Transverse colon (tissue), 4 donors: ENCODE measurements at regions not wholly inside any gene's neighbourhood (a gene's known extent, or its start where the extent isn't known, plus 50 kb on each side); places are given as distances from the start of the nearest gene placed in this dataset.

Experiments
- DNase-seq: peaks from one replicate; pipeline ENCODE4 v3.0.0-alpha.2; 2019
- H3K27ac ChIP-seq, 4 donors: fragments of 200-600 bp; sonication (generic); 2 replicates each; pipeline ENCODE4 v1.5.1; 2016 to 2018; ENCODE audit warnings: inconsistent platforms in 4 of 4
- H3K27me3 ChIP-seq: fragments of 200-600 bp; sonication (generic); 2 replicates; pipeline ENCODE4 v1.5.1; 2017; ENCODE audit warnings: inconsistent platforms
- H3K36me3 ChIP-seq, 4 donors: fragments of 200-600 bp; sonication (generic); 2 replicates each; pipeline ENCODE4 v1.5.1; 2017 to 2019; ENCODE audit warnings: inconsistent platforms in 4 of 4
- H3K4me1 ChIP-seq, 4 donors: fragments of 200-600 bp; sonication (generic); 2 replicates each; pipeline ENCODE4 v1.5.1; 2017 to 2020; ENCODE audit warnings: inconsistent platforms in 4 of 4
- H3K4me3 ChIP-seq, 4 donors: fragments of 200-600 bp; sonication (generic); 1 replicate in 1 of 4; 2 replicates in 3 of 4; pipeline versions ENCODE4 v1.5.1 to v1.6.1; 2017 to 2019; ENCODE audit warnings: inconsistent platforms in 4 of 4
- H3K9me3 ChIP-seq, 2 donors: fragments of 200-600 bp; sonication (generic); 2 replicates each; pipeline ENCODE4 v1.5.1; 2017 to 2019; ENCODE audit warnings: inconsistent platforms in 2 of 2
- CTCF ChIP-seq, 5 experiments: fragments of 200-600 bp in 3 of 5; fragments of 450-650 bp in 2 of 5; sonication (generic) in 3 of 5; IDR thresholded peaks; 1 replicate in 2 of 5; 2 replicates in 3 of 5; pipeline ENCODE4 v1.5.1; 2016 to 2017; ENCODE audit warnings: antibody characterized with exemption in 5 of 5, inconsistent platforms in 3 of 5, mild to moderate bottlenecking in 2 of 5, moderate library complexity in 1 of 5
- WGBS, 2 donors: methylation state at CpG; one replicate each; pipeline ENCODE4 v1.1.5; 2018; ENCODE audit warnings: low coverage in 1 of 2; 5-methylcytosine and 5-hydroxymethylcytosine counted together
- in situ Hi-C, 4 donors: fragments of 200-750 bp; cut with MboI; loops; one replicate each; pipeline versions ENCODE4 v1.15.0 to v1.15.1; 2017; ENCODE audit warnings: low sequenced_read_pairs in 3 of 4, low pct_ligation_motif_present in 1 of 4, low pct_unique_long_range_greater_than_20kb in 1 of 4
- intact Hi-C: fragments of 100-400 bp; cut with DNase I; formaldehyde crosslinking; loops from one replicate; pipeline ENCODE4 v1.15.1; 2023; ENCODE audit warnings: low total_unique reads

- TF ChIP-seq CTCF (IDR thresholded peaks at IDR 0.05) = no peak
- H3K4me3 ChIP-seq = no peak overlapping the region
- no peaks in the 10 kb centered on the region for H3K36me3 ChIP-seq
- intact Hi-C loops = no loop called here
- no peaks in the 10 kb centered on the region for H3K27me3 ChIP-seq
- no peak overlapping the region for H3K27ac ChIP-seq
- in situ Hi-C loops = no loop called here
- no peak for DNase-seq
- 72% methylated on average over 8 of the region's 8 CpGs; no CpG with 5 or more reads in 1 of the 2 donors for WGBS, 2 donors
- H3K4me1 ChIP-seq = no peaks in the 10 kb centered on the region
- H3K9me3 ChIP-seq = no peaks in the 10 kb centered on the region
These were observed 50.2 kb upstream of the LANCL2 start for GRCh38 chr7:55314967-55315366.
